ENCODE measurements at regions not wholly inside any gene's neighbourhood (a gene's known extent, or its start where the extent isn't known, plus 50 kb on each side); places are given as distances from the start of the nearest gene placed in this dataset.

GRCh38 chr14:34297786-34298520, 164.1 kb downstream of the SPTSSA start (continued):
- no peak for TF ChIP-seq DMTF1 (CRISPR knock-in tag; IDR thresholded peaks at IDR 0.05)
- TF ChIP-seq TRIM24 (CRISPR knock-in tag; IDR thresholded peaks at IDR 0.05), result 0 out of 2 replicates have a peak, but pooled peaks have one; percentile 40
- TF ChIP-seq ZNF670 (CRISPR knock-in tag; IDR thresholded peaks at IDR 0.05; ENCODE audit: borderline replicate concordance), result no peak
- no peak for TF ChIP-seq EZH2 (conservative IDR thresholded peaks at IDR 0.05; ENCODE audit: low read depth, low read length)

- FAIRE-seq (no peak), ATAC-seq (no peak), DNase-seq (ENCODE audit: low spot score) (no peak)
- Histone ChIP-seq H2AFZ (ENCODE audit: low read length) (no peak overlapping the region), H3K4me1 (ENCODE audit: insufficient read depth, low read length) (no peaks in the 10 kb centered on the region), H3K9me3 (ENCODE audit: low read length) (no peaks in the 10 kb centered on the region; the same call in 1 of the 2 replicates), H4K20me1 (ENCODE audit: insufficient read depth, low read length) (no peaks in the 10 kb centered on the region), H3K36me3 (replicated peaks in 1 of 2; ENCODE audit: control insufficient read depth in 1 of 2, insufficient read depth in 2 of 2, low read length in 2 of 2) (no peaks in the 10 kb centered on the region), H3K4me3 (replicated peaks in 1 of 3; ENCODE audit: insufficient read depth in 1 of 3, low read depth in 2 of 3, low read length in 3 of 3) (no peak overlapping the region), H3K79me2 (ENCODE audit: insufficient read depth, low read length) (no peaks in the 10 kb centered on the region), H3K4me2 (ENCODE audit: low read depth, low read length) (no peak overlapping the region), H3K27me3 (ENCODE audit: control insufficient read depth in 1 of 2, insufficient read depth in 2 of 2, low read length in 2 of 2) (no peaks in the 10 kb centered on the region), H3K9ac (ENCODE audit: insufficient read depth, low read depth, low read length) (no peak overlapping the region), H3K27ac (ENCODE audit: extremely low read length, insufficient read depth, low read length) (no peak overlapping the region)
- intact Hi-C loops (cut with micrococcal nuclease; ENCODE audit: unreplicated experiment), result no loop called here
- CTCF ChIA-PET (ENCODE audit: low intra/inter-chr PET ratio, low total read pairs), result no interaction called here
- POLR2A ChIA-PET, result no interaction called here
- TF ChIP-seq ISX (CRISPR knock-in tag; conservative IDR thresholded peaks at IDR 0.05), result no peak
- TF ChIP-seq NFYB (CRISPR knock-in tag; IDR thresholded peaks at IDR 0.05), result no peak
- no peak for TF ChIP-seq XRCC5 (optimal IDR thresholded peaks at IDR 0.05; ENCODE audit: low read length)
- no peak for TF ChIP-seq RFX5 (IDR thresholded peaks at IDR 0.05; ENCODE audit: low read depth, low read length)
- peak; percentile 77 for TF ChIP-seq MAFF (IDR thresholded peaks at IDR 0.05; ENCODE audit: low read depth, low read length)
- no peak for TF ChIP-seq SOX6 (IDR thresholded peaks at IDR 0.05)
- TF ChIP-seq SOX6 (CRISPR knock-in tag; IDR thresholded peaks at IDR 0.05), result no peak
- TF ChIP-seq ZNF614 (CRISPR knock-in tag; IDR thresholded peaks at IDR 0.05; ENCODE audit: borderline replicate concordance), result no peak
- peak; percentile 74 to 76 for TF ChIP-seq MAFK (conservative IDR thresholded peaks at IDR 0.05 in 1 of 2, IDR thresholded peaks at IDR 0.05 in 1 of 2; ENCODE audit: low read length in 2 of 2)
- no peak for TF ChIP-seq TEF (CRISPR knock-in tag; IDR thresholded peaks at IDR 0.05)
- TF ChIP-seq NFRKB (IDR thresholded peaks at IDR 0.05), result no peak
- no peak for TF ChIP-seq POLR2A (IDR thresholded peaks at IDR 0.05; ENCODE audit: insufficient read depth in 1 of 2, low read depth in 2 of 2, low read length in 2 of 2)
- no peak for TF ChIP-seq CBX2 (IDR thresholded peaks at IDR 0.05; ENCODE audit: low read depth, low read length)
- TF ChIP-seq CBX2 (CRISPR knock-in tag; IDR thresholded peaks at IDR 0.05; ENCODE audit: low read depth), result no peak
- TF ChIP-seq ZNF839 (CRISPR knock-in tag; IDR thresholded peaks at IDR 0.05; ENCODE audit: borderline replicate concordance), result no peak
- BruUV-seq (replicated peaks), result no TSS peak
- in situ Hi-C loops (cut with HindIII; ENCODE audit: extremely low pct_ligation_motif_present, low pct_unique_long_range_greater_than_20kb), result no loop called here
These were observed 178.4 kb downstream of the SPTSSA start for GRCh38 chr14:34283590-34283989.

All from HepG2 (cell line).